GM10248 (cell line): ENCODE measurements at regions not wholly inside any gene's neighbourhood (a gene's known extent, or its start where the extent isn't known, plus 50 kb on each side); places are given as distances from the start of the nearest gene placed in this dataset.

Experiments used
- CTCF ChIA-PET: fragments of 300-600 bp; sonication (Branson Sonifier 250); formaldehyde crosslinking; extraction: SDS; loops from one replicate; lab custom pipeline; 2021; ENCODE audit warnings: antibody characterized with exemption; lab: Yijun Ruan, JAX
- POLR2A ChIA-PET: fragments of 350-650 bp; sonication (Branson Sonifier 250); formaldehyde crosslinking; extraction: SDS; loops from one replicate; lab custom pipeline; 2020; ENCODE audit warnings: antibody characterized with exemption; lab: Yijun Ruan, JAX
- DNase-seq: peaks from one replicate; pipeline ENCODE4 v3.0.0; 2012; ENCODE audit errors: extremely low spot score
- CTCF ChIP-seq: IDR thresholded peaks from 2 replicates; pipeline ENCODE4 v1.5.1; 2012; ENCODE audit warnings: mild to moderate bottlenecking, low read depth; ENCODE audit errors: extremely low read depth, missing control alignments, control extremely low read depth

- no peak for TF ChIP-seq CTCF
- ChIA-PET CTCF (no interaction called here), POLR2A (no interaction called here)
- no peak for DNase-seq
Measured at GRCh38 chr12:115824936-115825602, 452.4 kb downstream of the MED13L start.

- ChIA-PET CTCF (interaction anchor here (0.7 kb wide), 1 partner anchor 689 kb away, joined by 3 read pairs; no protein-coding TSS in a partner anchor), POLR2A (no interaction called here)
- no peak for DNase-seq
- no peak for TF ChIP-seq CTCF
Measured at GRCh38 chr12:115823635-115824034, 453.9 kb downstream of the MED13L start.

- ChIA-PET CTCF (interaction anchor here (0.9 to 2.0 kb wide), 2 partner anchors 10 to 97 kb away, joined by 3 to 4 read pairs; no protein-coding TSS in a partner anchor), POLR2A (no interaction called here)
- no peak for DNase-seq
- no peak for TF ChIP-seq CTCF
Measured at GRCh38 chr12:115820656-115821055, 456.8 kb downstream of the MED13L start.

- ChIA-PET CTCF (interaction anchor here (1.0 to 2.0 kb wide), 2 partner anchors 9 to 15 kb away, joined by 3 to 4 read pairs; no protein-coding TSS in a partner anchor), POLR2A (no interaction called here)
- TF ChIP-seq CTCF = no peak
Measured at GRCh38 chr12:115818973-115819372, 458.5 kb downstream of the MED13L start.

GRCh38 chr12:115817389-115817788 is 460.1 kb downstream of the MED13L start:
- DNase-seq = no peak

More at GRCh38 chr12:115818973-115819372, 458.5 kb downstream of the MED13L start:
- no peak for DNase-seq

GRCh38 chr12:115815924-115816323 is 461.6 kb downstream of the MED13L start:
- DNase-seq = no peak
- ChIA-PET POLR2A (no interaction called here), CTCF (no interaction called here)
- no peak for TF ChIP-seq CTCF

More at GRCh38 chr12:115817389-115817788, 460.1 kb downstream of the MED13L start:
- no peak for TF ChIP-seq CTCF
- POLR2A ChIA-PET = no interaction called here
- CTCF ChIA-PET = no interaction called here

GRCh38 chr12:115813256-115813655 is 464.2 kb downstream of the MED13L start:
- DNase-seq = no peak
- ChIA-PET POLR2A (no interaction called here), CTCF (no interaction called here)
- no peak for TF ChIP-seq CTCF
